WI38 (cell line): ENCODE measurements at regions not wholly inside any gene's neighbourhood (a gene's known extent, or its start where the extent isn't known, plus 50 kb on each side); places are given as distances from the start of the nearest gene placed in this dataset.

Experiments
- H3K4me3 ChIP-seq: 2 replicates; pipeline ENCODE4 v1.5.1; 2011; ENCODE audit warnings: low read depth, mild to moderate bottlenecking, control low read depth, low read length
- CTCF ChIP-seq: IDR thresholded peaks from 2 replicates; pipeline ENCODE4 v1.5.1; 2012; ENCODE audit warnings: low read depth, mild to moderate bottlenecking, control low read depth, low read length

DNA sequence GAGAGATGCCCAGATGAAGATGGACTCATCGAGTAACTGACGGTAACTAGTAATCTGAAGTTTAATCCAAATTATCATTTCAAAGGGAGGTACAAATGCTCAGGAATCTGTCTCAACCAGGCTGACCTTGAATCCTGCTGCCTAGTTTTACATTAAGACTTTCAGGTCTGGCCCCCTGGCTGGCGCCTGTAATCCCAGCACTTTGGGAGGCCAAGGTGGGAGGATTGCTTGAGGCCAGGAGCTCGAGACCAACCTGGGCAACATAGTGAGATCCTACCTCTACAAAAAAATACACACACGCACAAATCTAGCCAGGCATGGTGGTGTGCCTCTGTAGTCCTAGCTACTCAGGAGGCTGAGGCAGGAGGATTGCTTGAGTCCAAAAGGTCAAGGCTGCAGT lies 95.7 kb upstream of the AKT3 start:
- H3K4me3 ChIP-seq, result no peak overlapping the region
- TF ChIP-seq CTCF, result no peak

- no peak for TF ChIP-seq CTCF
- H3K4me3 ChIP-seq, result no peak overlapping the region
Observed at GRCh38 chr1:243944429-243945160, 94.6 kb upstream of the AKT3 start.

DNA sequence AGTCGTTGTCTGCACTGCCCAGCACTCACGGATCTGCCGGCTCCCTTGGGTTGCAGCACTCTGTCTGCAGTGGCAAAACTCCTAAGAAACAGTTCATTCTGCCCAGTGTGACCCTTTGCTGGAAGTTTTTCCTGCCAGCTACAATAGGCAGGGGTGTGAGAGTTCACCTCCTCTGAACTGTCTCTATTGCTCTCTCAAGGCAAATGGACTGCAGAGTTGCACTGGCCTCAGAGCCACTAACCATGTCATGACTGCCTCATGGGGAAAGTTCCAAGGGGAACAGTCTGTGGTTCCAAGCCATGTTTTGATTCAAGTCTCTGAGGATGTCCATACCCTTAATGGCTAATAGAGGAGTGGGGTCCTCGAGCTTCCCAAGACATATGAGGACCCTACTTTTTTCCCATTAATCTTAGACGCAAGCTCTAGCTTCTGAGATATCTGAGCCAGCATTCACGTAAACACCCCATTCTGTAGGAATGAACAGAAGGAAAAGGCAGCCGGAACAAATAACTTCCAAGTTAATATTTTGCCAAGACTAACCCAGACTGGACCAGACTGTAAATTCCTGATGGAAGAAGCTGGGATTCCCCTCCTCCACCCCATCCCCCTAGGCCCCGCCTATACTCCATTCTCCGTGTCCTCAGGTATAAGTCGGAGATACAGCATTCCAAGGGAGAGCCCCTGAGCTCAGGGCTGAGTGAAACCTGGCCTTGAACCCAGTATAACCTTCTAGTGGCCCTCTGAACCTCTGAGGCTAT lies 93.8 kb upstream of the AKT3 start:
- no peak overlapping the region for H3K4me3 ChIP-seq
- no peak for TF ChIP-seq CTCF

- no peak overlapping the region for H3K4me3 ChIP-seq
- TF ChIP-seq CTCF, result no peak
Observed at GRCh38 chr1:243942196-243943150, 92.4 kb upstream of the AKT3 start.

DNA sequence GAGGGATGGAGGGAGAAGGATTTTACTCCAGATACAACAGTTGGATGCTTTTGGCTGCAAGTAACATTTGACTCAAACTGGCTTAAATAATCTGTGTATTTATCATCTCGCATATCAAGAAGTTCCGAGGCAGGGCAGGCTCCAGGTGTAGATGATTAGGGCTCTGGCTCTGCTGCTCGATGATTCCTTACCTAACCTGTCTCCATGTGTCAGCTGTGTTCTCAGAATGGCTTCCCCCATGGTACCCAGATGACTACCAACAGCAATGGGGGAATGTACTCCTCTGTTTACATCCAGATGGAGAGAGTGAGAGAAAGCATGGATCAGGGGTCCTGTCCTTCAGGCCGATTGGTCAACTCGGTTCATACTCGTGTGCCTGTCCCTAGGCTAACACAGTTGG lies 90.4 kb upstream of the AKT3 start:
- H3K4me3 ChIP-seq, result no peak overlapping the region
- TF ChIP-seq CTCF, result no peak

DNA sequence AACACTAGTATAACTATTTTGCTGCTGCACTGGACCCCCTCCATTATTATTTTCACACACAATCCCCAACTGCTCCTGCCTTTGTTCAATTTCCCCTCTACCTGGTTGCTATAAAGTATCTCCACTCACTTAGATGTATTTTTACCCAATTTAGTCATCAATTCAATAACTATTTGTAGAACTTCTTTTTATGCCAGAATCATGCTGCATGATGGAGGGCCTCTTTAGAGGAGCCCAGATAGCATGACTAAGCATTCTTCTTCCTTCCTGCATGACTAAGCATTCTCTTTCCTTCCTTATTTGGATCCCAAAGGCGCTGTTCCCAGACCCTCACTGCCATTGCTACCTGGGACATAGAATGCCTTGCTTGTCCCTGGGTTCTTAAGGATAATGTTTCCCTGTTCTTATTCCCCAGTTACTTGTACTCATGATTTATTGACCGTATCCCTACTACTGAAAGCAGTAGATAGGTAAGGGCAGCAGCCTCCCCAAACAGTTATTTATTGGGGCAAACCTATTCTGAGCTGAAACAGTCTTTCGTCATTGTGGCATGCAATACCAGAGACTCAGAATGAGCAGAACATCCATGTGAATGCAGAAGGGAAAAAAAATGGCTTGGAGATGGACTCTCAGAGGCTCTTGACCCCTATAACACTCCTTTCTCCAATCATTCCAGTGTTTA lies 89.3 kb upstream of the AKT3 start:
- no peak for TF ChIP-seq CTCF
- H3K4me3 ChIP-seq, result no peak overlapping the region
